Progenitor cell of endocrine pancreas (in vitro differentiated cells): ENCODE measurements at regions not wholly inside any gene's neighbourhood (a gene's known extent, or its start where the extent isn't known, plus 50 kb on each side); places are given as distances from the start of the nearest gene placed in this dataset.
A peak's percentile ranks its signal among the peaks of the same experiment; 100 is the strongest.

Source experiments
- DNase-seq: peaks from one replicate; pipeline ENCODE4 v3.0.0; 2021; ENCODE audit warnings: low spot score; ENCODE audit not compliant: unreplicated experiment
- H3K27ac Mint-ChIP-seq: 2 replicates; pipeline ENCODE4 v1.8.0; 2021; ENCODE audit warnings: mild to moderate bottlenecking, moderate library complexity, mixed read lengths
- H3K27me3 Mint-ChIP-seq: 2 replicates; pipeline ENCODE4 v1.8.0; 2021; ENCODE audit warnings: mixed read lengths
- H3K36me3 Mint-ChIP-seq: 2 replicates; pipeline ENCODE4 v1.8.0; 2022; ENCODE audit warnings: mixed read lengths; ENCODE audit not compliant: insufficient read depth
- H3K4me1 Mint-ChIP-seq: 2 replicates; pipeline ENCODE4 v1.8.0; 2021; ENCODE audit warnings: low read depth, mixed read lengths
- H3K4me3 Mint-ChIP-seq: 2 replicates; pipeline ENCODE4 v1.8.0; 2021; ENCODE audit warnings: low read depth, mild to moderate bottlenecking, moderate library complexity, mixed read lengths
- H3K9me3 Mint-ChIP-seq: 2 replicates; pipeline ENCODE4 v1.8.0; 2021; ENCODE audit warnings: low read depth, mixed read lengths
- CTCF ChIP-seq: fragments of 200-600 bp; sonication (generic); IDR thresholded peaks from one replicate; pipeline ENCODE4 v1.5.0; 2021; ENCODE audit warnings: antibody characterized with exemption, mild to moderate bottlenecking; ENCODE audit not compliant: unreplicated experiment

- no peaks in the 10 kb centered on the region for H3K9me3 Mint-ChIP-seq
- no peak overlapping the region for H3K4me3 Mint-ChIP-seq
- H3K27ac Mint-ChIP-seq, result no peak overlapping the region
- H3K4me1 Mint-ChIP-seq, result no peaks in the 10 kb centered on the region
- no peak for TF ChIP-seq CTCF
- no peak for DNase-seq
- no peaks in the 10 kb centered on the region for H3K27me3 Mint-ChIP-seq
- no peaks in the 10 kb centered on the region for H3K36me3 Mint-ChIP-seq
Observed at GRCh38 chr3:167095976-167096375, 284.1 kb downstream of the ZBBX start.

- no peaks in the 10 kb centered on the region for H3K4me1 Mint-ChIP-seq
- no peak overlapping the region for H3K4me3 Mint-ChIP-seq
- no peak for TF ChIP-seq CTCF
- DNase-seq, result no peak
- no peaks in the 10 kb centered on the region for H3K36me3 Mint-ChIP-seq
- no peaks in the 10 kb centered on the region for H3K9me3 Mint-ChIP-seq
- H3K27me3 Mint-ChIP-seq, result no peaks in the 10 kb centered on the region
- H3K27ac Mint-ChIP-seq, result no peak overlapping the region
Observed at GRCh38 chr3:167094632-167095031, 285.5 kb downstream of the ZBBX start.

- no peaks in the 10 kb centered on the region for H3K9me3 Mint-ChIP-seq
- no peaks in the 10 kb centered on the region for H3K36me3 Mint-ChIP-seq
- H3K27ac Mint-ChIP-seq, result no peak overlapping the region
- H3K27me3 Mint-ChIP-seq, result no peaks in the 10 kb centered on the region
- no peak for TF ChIP-seq CTCF
- DNase-seq, result no peak
- no peaks in the 10 kb centered on the region for H3K4me1 Mint-ChIP-seq
- H3K4me3 Mint-ChIP-seq, result no peak overlapping the region
Observed at GRCh38 chr3:167091226-167091625, 288.9 kb downstream of the ZBBX start.

- Mint-ChIP-seq H3K27ac (no peak overlapping the region), H3K9me3 (no peaks in the 10 kb centered on the region), H3K27me3 (no peaks in the 10 kb centered on the region)
Observed at GRCh38 chr3:167084545-167084944, 295.6 kb downstream of the ZBBX start.

GRCh38 chr3:167078070-167078622 lies 302.0 kb downstream of the ZBBX start:
- H3K4me1 Mint-ChIP-seq, result peaks cover 6% of the 10 kb centered on the region
- DNase-seq, result no peak
- peak overlapping the region; percentile 19 for H3K27ac Mint-ChIP-seq
- H3K9me3 Mint-ChIP-seq, result no peaks in the 10 kb centered on the region
- no peaks in the 10 kb centered on the region for H3K27me3 Mint-ChIP-seq
- H3K4me3 Mint-ChIP-seq, result no peak overlapping the region
- no peak for TF ChIP-seq CTCF
- H3K36me3 Mint-ChIP-seq, result no peaks in the 10 kb centered on the region

More at GRCh38 chr3:167084545-167084944, 295.6 kb downstream of the ZBBX start:
- no peak for DNase-seq
- Mint-ChIP-seq H3K4me1 (peaks cover 2% of the 10 kb centered on the region), H3K4me3 (no peak overlapping the region), H3K36me3 (no peaks in the 10 kb centered on the region)
- no peak for TF ChIP-seq CTCF
